ENCODE measurements at regions not wholly inside any gene's neighbourhood (a gene's known extent, or its start where the extent isn't known, plus 50 kb on each side); places are given as distances from the start of the nearest gene placed in this dataset.

GRCh38 chr3:99344216-99344615 is 294.2 kb upstream of the COL8A1 start:
- ChIA-PET CTCF (no interaction called here), POLR2A (no interaction called here)
- no peak for TF ChIP-seq CTCF (IDR thresholded peaks at IDR 0.05; ENCODE audit: low read depth, low read length)
- H3K4me3 ChIP-seq (ENCODE audit: low read depth, low read length), result no peak overlapping the region
- no peaks in the 10 kb centered on the region for H3K27me3 ChIP-seq (ENCODE audit: control insufficient read depth, insufficient read depth, low read length)
- DNase-seq (ENCODE audit: low read depth, low spot score), result no peak
- H3K27ac ChIP-seq (ENCODE audit: low read depth, low read length), result no peak overlapping the region
- no peaks in the 10 kb centered on the region for H3K9me3 ChIP-seq (ENCODE audit: control insufficient read depth, insufficient read depth, low read length)

DNA sequence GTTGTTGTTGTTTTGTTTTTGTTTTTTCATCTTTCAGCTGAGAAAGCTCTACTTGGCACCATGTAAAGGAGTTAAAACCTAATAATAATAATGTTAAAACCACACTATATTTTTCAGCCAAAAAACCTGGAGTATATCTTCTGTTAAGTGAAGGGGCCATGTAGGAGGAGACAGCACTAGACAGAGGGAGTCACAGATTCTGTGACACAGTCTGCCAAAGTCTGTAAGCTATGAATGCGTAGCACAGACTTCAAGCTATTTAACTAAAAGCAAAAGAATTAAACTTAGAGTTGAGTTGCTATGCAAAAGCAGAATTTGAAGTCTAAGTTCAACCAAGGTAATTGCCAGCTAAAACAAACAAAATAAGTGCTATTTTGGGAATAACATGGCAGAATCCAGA is 296.0 kb upstream of the COL8A1 start:
- no peak for TF ChIP-seq CTCF (IDR thresholded peaks at IDR 0.05; ENCODE audit: low read depth, low read length)
- Histone ChIP-seq H3K4me3 (ENCODE audit: low read depth, low read length) (no peak overlapping the region), H3K27me3 (ENCODE audit: control insufficient read depth, insufficient read depth, low read length) (no peaks in the 10 kb centered on the region), H3K27ac (ENCODE audit: low read depth, low read length) (no peak overlapping the region), H3K9me3 (ENCODE audit: control insufficient read depth, insufficient read depth, low read length) (no peaks in the 10 kb centered on the region)
- CTCF ChIA-PET, result no interaction called here
- POLR2A ChIA-PET, result no interaction called here
- DNase-seq (ENCODE audit: low read depth, low spot score), result no peak

DNA sequence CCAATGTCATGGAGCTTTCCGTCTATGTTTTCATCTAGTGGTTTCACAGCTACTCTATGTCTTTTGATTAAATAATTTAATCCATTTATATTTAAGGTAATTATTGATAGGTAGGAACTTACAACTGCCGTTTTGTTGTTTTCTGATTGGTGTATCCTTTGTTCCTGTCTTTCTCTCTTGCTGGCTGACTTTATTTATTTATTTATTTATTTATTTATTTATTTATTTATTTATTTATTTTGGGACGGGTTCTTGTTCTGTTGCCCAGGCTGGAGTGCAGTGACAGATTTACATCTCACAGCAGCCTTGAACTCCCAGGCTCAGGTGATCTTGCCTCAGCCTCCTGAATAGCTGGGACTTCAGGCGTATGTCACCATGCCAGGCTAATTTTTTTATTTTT is 299.2 kb upstream of the COL8A1 start:
- no peak for DNase-seq (ENCODE audit: low read depth, low spot score)
- no peak overlapping the region for H3K27ac ChIP-seq (ENCODE audit: low read depth, low read length)
- CTCF ChIA-PET, result no interaction called here
- POLR2A ChIA-PET, result no interaction called here
- TF ChIP-seq CTCF (IDR thresholded peaks at IDR 0.05; ENCODE audit: low read depth, low read length), result no peak
- no peak overlapping the region for H3K4me3 ChIP-seq (ENCODE audit: low read depth, low read length)
- no peaks in the 10 kb centered on the region for H3K27me3 ChIP-seq (ENCODE audit: control insufficient read depth, insufficient read depth, low read length)
- no peaks in the 10 kb centered on the region for H3K9me3 ChIP-seq (ENCODE audit: control insufficient read depth, insufficient read depth, low read length)

DNA sequence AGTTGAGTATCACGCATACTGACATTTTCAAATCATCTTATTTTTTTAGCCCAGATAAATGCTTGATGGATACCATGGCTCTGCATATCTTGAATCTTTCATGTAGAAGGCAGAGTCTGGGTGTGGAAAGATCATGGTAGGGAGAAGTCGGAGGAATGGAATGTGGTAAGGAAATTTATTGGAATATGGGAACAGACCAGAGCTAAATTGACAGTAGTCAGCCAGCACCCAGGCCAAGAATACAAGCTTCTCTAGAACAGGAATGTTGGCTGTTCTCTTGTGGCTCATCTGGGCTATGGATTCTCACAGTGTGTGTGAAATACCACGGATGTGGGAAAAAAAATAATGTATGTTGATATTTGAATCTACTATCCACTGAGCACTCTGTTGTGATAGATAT is 305.7 kb upstream of the COL8A1 start:
- no peak for TF ChIP-seq CTCF (IDR thresholded peaks at IDR 0.05; ENCODE audit: low read depth, low read length)
- no peaks in the 10 kb centered on the region for H3K27me3 ChIP-seq (ENCODE audit: control insufficient read depth, insufficient read depth, low read length)
- CTCF ChIA-PET, result no interaction called here
- DNase-seq (ENCODE audit: low read depth, low spot score), result no peak
- H3K27ac ChIP-seq (ENCODE audit: low read depth, low read length), result no peak overlapping the region
- no peaks in the 10 kb centered on the region for H3K9me3 ChIP-seq (ENCODE audit: control insufficient read depth, insufficient read depth, low read length)
- POLR2A ChIA-PET, result no interaction called here
- no peak overlapping the region for H3K4me3 ChIP-seq (ENCODE audit: low read depth, low read length)

DNA sequence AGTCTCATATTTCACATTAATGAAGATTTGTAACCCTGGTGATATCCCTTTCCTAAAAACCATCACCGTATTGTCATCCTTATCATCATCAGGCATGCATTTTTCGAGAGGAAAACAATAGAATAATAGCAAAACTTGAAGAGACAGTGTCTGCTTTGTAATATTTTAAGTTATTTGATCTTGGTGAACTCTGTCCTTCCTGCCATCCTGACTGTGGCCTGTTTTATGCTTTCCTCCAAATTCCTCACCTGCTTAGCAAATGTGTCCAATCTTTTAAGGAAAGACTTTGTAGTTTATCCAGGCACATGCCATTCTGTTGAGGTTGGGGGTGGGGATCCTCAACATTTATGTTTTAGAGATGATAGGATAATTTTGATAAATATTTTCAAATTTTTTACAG is 306.1 kb upstream of the COL8A1 start:
- Histone ChIP-seq H3K27ac (ENCODE audit: low read depth, low read length) (no peak overlapping the region), H3K9me3 (ENCODE audit: control insufficient read depth, insufficient read depth, low read length) (no peaks in the 10 kb centered on the region), H3K4me3 (ENCODE audit: low read depth, low read length) (no peak overlapping the region), H3K27me3 (ENCODE audit: control insufficient read depth, insufficient read depth, low read length) (no peaks in the 10 kb centered on the region)
- TF ChIP-seq CTCF (IDR thresholded peaks at IDR 0.05; ENCODE audit: low read depth, low read length), result no peak
- ChIA-PET POLR2A (no interaction called here), CTCF (no interaction called here)
- DNase-seq (ENCODE audit: low read depth, low spot score), result no peak

All from AG04450 (cell line).